OCI-LY7 (cell line): ENCODE measurements at regions not wholly inside any gene's neighbourhood (a gene's known extent, or its start where the extent isn't known, plus 50 kb on each side); places are given as distances from the start of the nearest gene placed in this dataset.

Experiments used
- BruUV-seq: library from RNA; stranded (reverse); fragments of 400-500 nt; replicated peaks from 2 replicates; lab custom pipeline; 2021; lab: Mats Ljungman, UMichigan
- CTCF ChIA-PET: fragments of 300-600 bp; sonication (Branson Sonifier 250); formaldehyde crosslinking; loops from one replicate; lab custom pipeline; 2022; ENCODE audit warnings: antibody characterized with exemption; ENCODE audit not compliant: unreplicated experiment; lab: Charles Lee
- POLR2A ChIA-PET: fragments of 300-600 bp; sonication (Branson Sonifier 250); formaldehyde crosslinking; loops from one replicate; lab custom pipeline; 2022; ENCODE audit warnings: antibody characterized with exemption; lab: Charles Lee
- DNase-seq: peaks from one replicate; pipeline ENCODE4 v3.0.0-alpha.2; 2015; ENCODE audit warnings: low spot score
- H2AFZ ChIP-seq: fragments of 200-600 bp; sonication (generic), shearing (Covaris generic); 2 replicates; pipeline ENCODE4 v1.6.1; 2014; ENCODE audit warnings: mild to moderate bottlenecking, antibody characterized with exemption, low read length, moderate library complexity
- H3K27ac ChIP-seq: fragments of 200-600 bp; sonication (generic); 2 replicates; pipeline ENCODE4 v1.5.1; 2014; ENCODE audit warnings: mixed run types, low read depth, mild to moderate bottlenecking, moderate library complexity, low read length, inconsistent platforms; ENCODE audit not compliant: poor library complexity, severe bottlenecking
- H3K36me3 ChIP-seq: fragments of 200-600 bp; sonication (generic); 2 replicates; pipeline ENCODE4 v1.6.1; 2014; ENCODE audit warnings: mild to moderate bottlenecking, antibody characterized with exemption, low read length, moderate library complexity, mixed read lengths; ENCODE audit not compliant: insufficient read depth
- H3K4me1 ChIP-seq: fragments of 200-600 bp; sonication (generic); 2 replicates; pipeline ENCODE4 v1.5.1; 2014; ENCODE audit warnings: mild to moderate bottlenecking, low read length; ENCODE audit not compliant: insufficient read depth, poor library complexity, severe bottlenecking
- H3K4me2 ChIP-seq: fragments of 200-600 bp; sonication (generic); 2 replicates; pipeline ENCODE4 v1.6.1; 2014; ENCODE audit warnings: mild to moderate bottlenecking, low read length
- H3K4me3 ChIP-seq: fragments of 200-600 bp; sonication (generic); 2 replicates; pipeline ENCODE4 v1.5.1; 2014; ENCODE audit warnings: mild to moderate bottlenecking, low read depth, low read length; ENCODE audit not compliant: poor library complexity, severe bottlenecking
- H3K79me2 ChIP-seq: fragments of 200-600 bp; sonication (generic); 2 replicates; pipeline ENCODE4 v1.6.1; 2016; ENCODE audit warnings: low read depth, mild to moderate bottlenecking, low read length, moderate library complexity, mixed read lengths; ENCODE audit not compliant: insufficient read depth
- H3K9me2 ChIP-seq: fragments of 200-600 bp; sonication (generic); 2 replicates; pipeline ENCODE4 v1.6.1; 2016; ENCODE audit warnings: mild to moderate bottlenecking, low read length, mixed read lengths; ENCODE audit not compliant: insufficient read depth
- H3K9me3 ChIP-seq: fragments of 200-600 bp; sonication (generic); 2 replicates; pipeline ENCODE4 v1.6.1; 2014; ENCODE audit warnings: mild to moderate bottlenecking, mixed run types, low read length, mixed read lengths
- H4K20me1 ChIP-seq: fragments of 200-600 bp; sonication (generic); 2 replicates; pipeline ENCODE4 v1.6.1; 2014; ENCODE audit warnings: mild to moderate bottlenecking, antibody characterized with exemption, low read length, moderate library complexity, mixed read lengths; ENCODE audit not compliant: insufficient read depth
- CTCF ChIP-seq: fragments of 200-600 bp; sonication (generic); conservative IDR thresholded peaks from 2 replicates; pipeline ENCODE4 v1.5.1; 2014; ENCODE audit warnings: mild to moderate bottlenecking, antibody characterized with exemption, low read length, moderate library complexity, mixed read lengths
- EZH2phosphoT487 ChIP-seq: fragments of 200-600 bp; sonication (generic); IDR thresholded peaks from 2 replicates; pipeline ENCODE4 v1.6.1; 2018; ENCODE audit warnings: low read depth, borderline replicate concordance, mild to moderate bottlenecking, mixed run types, antibody characterized with exemption, low read length, moderate library complexity, mixed read lengths
- intact Hi-C: fragments of 100-400 bp; cut with micrococcal nuclease; formaldehyde crosslinking; loops from one replicate; pipeline ENCODE4 v1.10.0; 2022; ENCODE audit not compliant: unreplicated experiment

GRCh38 chr13:76293346-76293745, 592.9 kb downstream of the KCTD12 start:
- Histone ChIP-seq H3K27ac (no peak overlapping the region), H3K4me3 (no peak overlapping the region), H2AFZ (no peak overlapping the region), H3K36me3 (no peaks in the 10 kb centered on the region), H3K9me2 (no peaks in the 10 kb centered on the region), H3K4me2 (no peak overlapping the region), H3K4me1 (no peaks in the 10 kb centered on the region), H3K9me3 (no peaks in the 10 kb centered on the region), H4K20me1 (no peaks in the 10 kb centered on the region), H3K79me2 (no peaks in the 10 kb centered on the region)
- no peak for TF ChIP-seq CTCF
- no peak for TF ChIP-seq EZH2phosphoT487
- ChIA-PET POLR2A (no interaction called here), CTCF (no interaction called here)
- no peak for DNase-seq
- BruUV-seq, result no TSS peak
- intact Hi-C loops, result no loop called here

GRCh38 chr13:76292726-76293125, 593.5 kb downstream of the KCTD12 start:
- no peak for TF ChIP-seq CTCF
- no peak for TF ChIP-seq EZH2phosphoT487
- Histone ChIP-seq H3K4me2 (no peak overlapping the region), H3K79me2 (no peaks in the 10 kb centered on the region), H3K9me2 (no peaks in the 10 kb centered on the region), H3K36me3 (no peaks in the 10 kb centered on the region), H3K4me3 (no peak overlapping the region), H2AFZ (no peak overlapping the region; the same call in 1 of the 2 replicates), H4K20me1 (no peaks in the 10 kb centered on the region), H3K4me1 (no peaks in the 10 kb centered on the region), H3K9me3 (no peaks in the 10 kb centered on the region), H3K27ac (no peak overlapping the region)
- DNase-seq, result no peak
- POLR2A ChIA-PET, result interaction anchor here (0.6 kb wide), 1 partner anchor 11 kb away, joined by 4 read pairs; no protein-coding TSS in a partner anchor
- no TSS peak for BruUV-seq
- CTCF ChIA-PET, result no interaction called here
- intact Hi-C loops, result no loop called here

GRCh38 chr13:76292031-76292430, 594.2 kb downstream of the KCTD12 start:
- POLR2A ChIA-PET, result interaction anchor here (0.7 kb wide), 1 partner anchor 1771 kb away, joined by 4 read pairs; no protein-coding TSS in a partner anchor
- DNase-seq, result no peak
- Histone ChIP-seq H3K9me3 (no peaks in the 10 kb centered on the region), H3K9me2 (no peaks in the 10 kb centered on the region), H3K79me2 (no peaks in the 10 kb centered on the region), H3K27ac (no peak overlapping the region), H3K36me3 (no peaks in the 10 kb centered on the region), H2AFZ (no peak overlapping the region), H3K4me3 (no peak overlapping the region), H3K4me2 (no peak overlapping the region), H4K20me1 (no peaks in the 10 kb centered on the region), H3K4me1 (no peaks in the 10 kb centered on the region)
- no TSS peak for BruUV-seq
- no peak for TF ChIP-seq EZH2phosphoT487
- no peak for TF ChIP-seq CTCF
- CTCF ChIA-PET, result no interaction called here
- intact Hi-C loops, result no loop called here
